CD4-positive, alpha-beta T cell treated with Interleukin-1 beta for 1 hour (primary cell): ENCODE measurements at regions not wholly inside any gene's neighbourhood (a gene's known extent, or its start where the extent isn't known, plus 50 kb on each side); places are given as distances from the start of the nearest gene placed in this dataset.

Source experiments
- DNase-seq, 2 donors: peaks; one replicate each; pipeline ENCODE4 v3.0.0-alpha.2; 2020 to 2022

GRCh38 chr9:87824216-87824875 lies 58.3 kb upstream of the SPATA31E1 start:
- DNase-seq = no peak

DNA sequence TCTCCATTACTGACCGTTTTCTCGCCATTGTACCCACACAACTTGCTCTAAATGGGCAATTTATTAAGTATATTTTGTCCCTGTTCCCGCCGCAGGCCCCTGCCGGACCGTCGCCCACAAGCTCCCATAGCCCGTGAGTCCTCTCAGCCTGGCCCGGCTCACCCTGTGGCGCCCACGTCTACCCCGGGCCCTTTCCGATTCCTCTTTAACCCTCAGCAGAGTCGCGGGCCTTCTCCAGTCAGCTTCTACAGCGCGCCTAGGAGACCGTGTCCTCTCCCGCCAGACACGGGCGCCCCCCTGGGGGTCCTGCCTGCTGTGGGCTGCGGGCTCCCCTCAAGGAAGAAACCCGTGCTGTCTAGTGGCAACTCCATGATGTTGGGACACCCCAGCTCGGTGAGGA lies 57.8 kb upstream of the SPATA31E1 start:
- DNase-seq = no peak

- no peak for DNase-seq
Measured at GRCh38 chr9:87826331-87826730, 56.3 kb upstream of the SPATA31E1 start.

DNA sequence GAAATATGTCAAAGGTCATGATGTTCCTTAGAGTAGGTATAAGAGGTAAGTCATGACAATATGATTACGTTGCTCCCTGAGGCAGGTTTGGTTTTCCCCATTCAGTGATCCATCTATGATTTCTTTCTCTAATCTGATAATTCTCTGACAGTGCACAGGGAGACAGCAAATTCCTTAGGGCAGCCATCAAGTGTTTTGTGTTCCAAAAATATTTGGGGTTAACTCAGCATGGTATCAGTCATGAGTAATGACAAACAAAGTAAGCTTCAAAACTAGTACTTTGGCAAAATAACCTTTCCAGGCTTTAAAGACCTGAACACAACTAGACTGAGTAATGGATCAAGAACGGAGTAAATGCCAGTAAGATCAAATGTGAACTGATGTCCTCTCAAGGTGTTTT lies 55.3 kb upstream of the SPATA31E1 start:
- no peak for DNase-seq

GRCh38 chr9:87829756-87830155 lies 52.9 kb upstream of the SPATA31E1 start:
- DNase-seq = no peak

DNA sequence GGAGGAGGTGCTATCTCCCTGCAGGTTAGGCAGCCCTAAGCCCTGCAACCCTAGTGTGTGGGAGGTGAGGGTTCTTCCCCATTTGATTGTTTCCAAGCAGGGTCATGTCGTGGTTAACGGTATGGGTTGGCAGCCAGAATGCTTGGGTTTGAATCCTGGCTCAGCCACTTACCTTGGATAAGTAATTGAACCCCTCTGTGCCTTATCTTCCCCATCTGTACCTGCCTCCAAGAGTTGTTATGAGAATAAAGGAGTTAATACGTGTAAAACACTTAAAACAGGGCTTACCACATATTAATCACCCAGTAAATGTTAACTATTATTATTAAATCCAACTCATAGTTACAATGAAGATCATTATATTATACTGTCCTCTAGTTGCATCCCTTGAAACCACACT lies 52.2 kb upstream of the SPATA31E1 start:
- no peak for DNase-seq

DNA sequence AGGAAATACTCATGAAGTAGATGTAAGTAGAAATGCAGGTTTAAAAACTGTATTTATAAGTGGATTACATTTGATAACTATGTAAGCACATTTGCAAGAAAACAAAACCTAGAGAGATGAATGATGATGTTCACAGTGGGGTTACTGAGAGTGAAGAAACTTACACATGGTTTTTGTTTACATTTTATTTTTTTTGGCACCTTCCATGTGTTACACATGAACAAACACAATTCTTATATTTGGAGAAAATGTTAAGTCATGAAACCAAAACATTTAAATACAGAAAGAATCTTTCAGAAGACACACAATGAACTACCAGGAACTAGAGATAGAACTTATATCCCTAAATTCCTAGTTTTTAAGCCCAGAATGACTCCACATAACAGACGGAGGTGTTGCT lies 51.5 kb upstream of the SPATA31E1 start:
- DNase-seq = no peak
